Parathyroid adenoma (tissue), 2 donors: ENCODE measurements at regions not wholly inside any gene's neighbourhood (a gene's known extent, or its start where the extent isn't known, plus 50 kb on each side); places are given as distances from the start of the nearest gene placed in this dataset.

Experiments used
- H2AFZ ChIP-seq: fragments of 300-600 bp; sonication (generic); one replicate; pipeline ENCODE4 v1.7.0; 2017; ENCODE audit warnings: antibody characterized with exemption, mild to moderate bottlenecking
- H3K27ac ChIP-seq: fragments of 300-600 bp; sonication (generic); one replicate; pipeline ENCODE4 v1.7.0; 2017
- H3K27me3 ChIP-seq: fragments of 300-600 bp; sonication (generic); one replicate; pipeline ENCODE4 v1.7.0; 2017; ENCODE audit warnings: low read length; ENCODE audit not compliant: control insufficient read depth, insufficient read depth
- H3K36me3 ChIP-seq: fragments of 300-600 bp; sonication (generic); one replicate; pipeline ENCODE4 v1.7.0; 2017; ENCODE audit warnings: low read length; ENCODE audit not compliant: control insufficient read depth, insufficient read depth
- H3K4me1 ChIP-seq: fragments of 300-600 bp; sonication (generic); one replicate; pipeline ENCODE4 v1.7.0; 2017; ENCODE audit warnings: control low read depth
- H3K4me2 ChIP-seq: fragments of 300-600 bp; sonication (generic); one replicate; pipeline ENCODE4 v1.7.0; 2017; ENCODE audit warnings: low read length
- H3K4me3 ChIP-seq: fragments of 300-600 bp; sonication (generic); one replicate; pipeline ENCODE4 v1.7.0; 2017; ENCODE audit warnings: low read depth, low read length
- H3K79me2 ChIP-seq: fragments of 300-600 bp; sonication (generic); one replicate; pipeline ENCODE4 v1.7.0; 2017; ENCODE audit warnings: control low read depth
- H3K9ac ChIP-seq: fragments of 300-600 bp; sonication (generic); one replicate; pipeline ENCODE4 v1.7.0; 2017; ENCODE audit warnings: mild to moderate bottlenecking
- H3K9me3 ChIP-seq: fragments of 300-600 bp; sonication (generic); one replicate; pipeline ENCODE4 v1.7.0; 2017; ENCODE audit warnings: low read length; ENCODE audit not compliant: control insufficient read depth
- CTCF ChIP-seq: fragments of 300-600 bp; sonication (generic); IDR thresholded peaks from one replicate; pipeline ENCODE4 v1.7.0; 2017; ENCODE audit warnings: antibody characterized with exemption, mild to moderate bottlenecking
- donor health status: primary hyperparathyroidism.

GRCh38 chr5:87900419-87900818, 368.2 kb downstream of the TMEM161B start:
- Histone ChIP-seq H3K4me2 (no peak overlapping the region), H3K9ac (no peak overlapping the region), H3K27ac (no peak overlapping the region), H3K4me3 (no peak overlapping the region), H3K36me3 (no peaks in the 10 kb centered on the region), H2AFZ (no peak overlapping the region), H3K4me1 (no peaks in the 10 kb centered on the region), H3K9me3 (no peaks in the 10 kb centered on the region), H3K79me2 (no peaks in the 10 kb centered on the region), H3K27me3 (no peaks in the 10 kb centered on the region)
- TF ChIP-seq CTCF, result no peak

GRCh38 chr5:87899721-87900131, 368.9 kb downstream of the TMEM161B start:
- Histone ChIP-seq H3K36me3 (no peaks in the 10 kb centered on the region), H3K4me1 (no peaks in the 10 kb centered on the region), H3K9me3 (no peaks in the 10 kb centered on the region), H3K79me2 (no peaks in the 10 kb centered on the region), H3K27ac (no peak overlapping the region), H3K27me3 (no peaks in the 10 kb centered on the region), H2AFZ (no peak overlapping the region), H3K9ac (no peak overlapping the region), H3K4me2 (no peak overlapping the region), H3K4me3 (no peak overlapping the region)
- no peak for TF ChIP-seq CTCF

GRCh38 chr5:87899208-87899661, 369.4 kb downstream of the TMEM161B start:
- no peaks in the 10 kb centered on the region for H3K79me2 ChIP-seq
- no peak overlapping the region for H3K27ac ChIP-seq
- no peaks in the 10 kb centered on the region for H3K36me3 ChIP-seq
- no peak overlapping the region for H3K4me2 ChIP-seq
- H3K27me3 ChIP-seq, result no peaks in the 10 kb centered on the region
- no peak overlapping the region for H2AFZ ChIP-seq
- H3K4me1 ChIP-seq, result no peaks in the 10 kb centered on the region
- H3K9ac ChIP-seq, result no peak overlapping the region
- TF ChIP-seq CTCF, result no peak
- no peak overlapping the region for H3K4me3 ChIP-seq
- no peaks in the 10 kb centered on the region for H3K9me3 ChIP-seq

- no peak overlapping the region for H3K9ac ChIP-seq
- no peak overlapping the region for H3K4me3 ChIP-seq
- H3K27ac ChIP-seq, result no peak overlapping the region
These were observed 370.1 kb downstream of the TMEM161B start for GRCh38 chr5:87898574-87898973.

More at GRCh38 chr5:87898574-87898973, 370.1 kb downstream of the TMEM161B start:
- H3K27me3 ChIP-seq, result no peaks in the 10 kb centered on the region
- H3K4me1 ChIP-seq, result no peaks in the 10 kb centered on the region
- H3K9me3 ChIP-seq, result no peaks in the 10 kb centered on the region
- H3K79me2 ChIP-seq, result no peaks in the 10 kb centered on the region
- no peak overlapping the region for H3K4me2 ChIP-seq
- H2AFZ ChIP-seq, result no peak overlapping the region
- no peak for TF ChIP-seq CTCF
- H3K36me3 ChIP-seq, result no peaks in the 10 kb centered on the region
